GM21526 (cell line): ENCODE measurements at regions not wholly inside any gene's neighbourhood (a gene's known extent, or its start where the extent isn't known, plus 50 kb on each side); places are given as distances from the start of the nearest gene placed in this dataset.
"Not testable (repeated sequence)": the region's sequence is repeated elsewhere in the genome, so short reads cannot be mapped to it uniquely, and the experiment has no call there.

Experiments used
- ATAC-seq: cut with Tn5 transposase; IDR thresholded peaks from one replicate; pipeline ENCODE4 v1.9.1; 2021; ENCODE audit warnings: moderate library complexity; ENCODE audit not compliant: unreplicated experiment, low FRiP score

- ATAC-seq = peak; percentile 90
These were observed 144.7 kb downstream of the ALX1 start for GRCh38 chr12:85424581-85425348.

GRCh38 chr12:85425349-85425612 is 145.3 kb downstream of the ALX1 start:
- no peak for ATAC-seq

GRCh38 chr12:85425926-85426325 is 145.9 kb downstream of the ALX1 start:
- no peak for ATAC-seq

GRCh38 chr12:85433148-85433547 is 153.1 kb downstream of the ALX1 start:
- ATAC-seq = not testable (repeated sequence)

- no peak for ATAC-seq
These were observed 160.3 kb downstream of the ALX1 start for GRCh38 chr12:85440271-85440670.

- ATAC-seq = no peak
These were observed 161.0 kb downstream of the ALX1 start for GRCh38 chr12:85441025-85441424.

- ATAC-seq = no peak
These were observed 161.7 kb downstream of the ALX1 start for GRCh38 chr12:85441741-85442140.

- no peak for ATAC-seq
These were observed 165.3 kb downstream of the ALX1 start for GRCh38 chr12:85445060-85445938.

GRCh38 chr12:85448031-85448430 is 168.0 kb downstream of the ALX1 start:
- no peak for ATAC-seq

- peak; percentile 71 for ATAC-seq
These were observed 168.6 kb downstream of the ALX1 start for GRCh38 chr12:85448548-85449139.

GRCh38 chr12:85457016-85457415 is 177.0 kb downstream of the ALX1 start:
- no peak for ATAC-seq

- no peak for ATAC-seq
These were observed 181.1 kb downstream of the ALX1 start for GRCh38 chr12:85461127-85461526.

- ATAC-seq = no peak
These were observed 182.9 kb downstream of the ALX1 start for GRCh38 chr12:85462888-85463287.

GRCh38 chr12:85466890-85467289 is 186.9 kb downstream of the ALX1 start:
- ATAC-seq = no peak

GRCh38 chr12:85468356-85469157 is 188.5 kb downstream of the ALX1 start:
- ATAC-seq = peak; percentile 93

GRCh38 chr12:85469158-85470086 is 189.4 kb downstream of the ALX1 start:
- ATAC-seq = not testable (repeated sequence)

- not testable (repeated sequence) for ATAC-seq
These were observed 195.3 kb downstream of the ALX1 start for GRCh38 chr12:85475277-85475676.

- ATAC-seq = no peak
These were observed 196.7 kb downstream of the ALX1 start for GRCh38 chr12:85476756-85477155.

GRCh38 chr12:85484387-85484786 is 204.4 kb downstream of the ALX1 start:
- ATAC-seq = peak; percentile 90

- no peak for ATAC-seq
These were observed 209.2 kb downstream of the ALX1 start for GRCh38 chr12:85489194-85489593.
